SK-N-SH (cell line): ENCODE measurements at regions not wholly inside any gene's neighbourhood (a gene's known extent, or its start where the extent isn't known, plus 50 kb on each side); places are given as distances from the start of the nearest gene placed in this dataset.

Experiments used
- CTCF ChIA-PET: fragments of 300-600, 350-600 bp; formaldehyde crosslinking; extraction: SDS; loops from one replicate; lab custom pipeline; 2021; lab: Yijun Ruan, JAX
- POLR2A ChIA-PET: fragments of 350-600 bp; sonication (Branson Sonifier 250); formaldehyde crosslinking; extraction: SDS; loops from one replicate; lab custom pipeline; 2020; ENCODE audit warnings: antibody characterized with exemption, inconsistent platforms; lab: Yijun Ruan, JAX
- DNase-seq: peaks from one replicate; pipeline ENCODE4 v3.0.0; 2012
- H2AFZ ChIP-seq: fragments of 200-600 bp; sonication (generic); 2 replicates; pipeline ENCODE4 v1.8.1; 2016; ENCODE audit warnings: antibody characterized with exemption, mild to moderate bottlenecking, low read depth
- H3F3A ChIP-seq: fragments of 200-600 bp; sonication (generic); replicated peaks from 2 replicates; pipeline ENCODE3; 2016; ENCODE audit warnings: antibody characterized with exemption, mild to moderate bottlenecking; ENCODE audit not compliant: insufficient read depth
- H3K27ac ChIP-seq, 2 experiments: fragments of 200-500 bp in 1 of 2; fragments of 200-600 bp in 1 of 2; sonication (Bioruptor generic) in 1 of 2; sonication (generic), shearing (Covaris generic) in 1 of 2; 2 replicates each; pipeline versions ENCODE4 v1.5.1 to v1.6.1; 2014 to 2016; ENCODE audit warnings: low read depth in 2 of 2, inconsistent platforms in 1 of 2, low read length in 1 of 2, mild to moderate bottlenecking in 1 of 2, mixed read lengths in 1 of 2
- H3K27me3 ChIP-seq: fragments of 200-600 bp; sonication (generic), shearing (Covaris generic); 2 replicates; pipeline ENCODE4 v1.6.1; 2016; ENCODE audit warnings: mixed run types; ENCODE audit not compliant: insufficient read depth
- H3K36me3 ChIP-seq, 2 experiments: fragments of 200-500 bp in 1 of 2; fragments of 200-600 bp in 1 of 2; sonication (Bioruptor generic) in 1 of 2; sonication (generic) in 1 of 2; replicated peaks in 1 of 2; 2 replicates each; pipeline versions ENCODE3 to v1.5.1; 2014 to 2016; ENCODE audit warnings: low read length in 1 of 2, mild to moderate bottlenecking in 1 of 2; ENCODE audit not compliant: insufficient read depth in 2 of 2, control insufficient read depth in 1 of 2
- H3K4me1 ChIP-seq, 2 experiments: fragments of 200-500 bp in 1 of 2; fragments of 200-600 bp in 1 of 2; sonication (Bioruptor generic) in 1 of 2; sonication (generic), shearing (Covaris generic) in 1 of 2; 2 replicates each; pipeline versions ENCODE4 v1.5.1 to v1.6.1; 2014 to 2016; ENCODE audit warnings: low read depth in 1 of 2, low read length in 1 of 2, mixed run types in 1 of 2; ENCODE audit not compliant: insufficient read depth in 2 of 2, control insufficient read depth in 1 of 2
- H3K4me2 ChIP-seq: fragments of 200-600 bp; sonication (generic), shearing (Covaris generic); 2 replicates; pipeline ENCODE4 v1.6.1; 2017; ENCODE audit warnings: mixed run types
- H3K4me3 ChIP-seq, 2 experiments: fragments of 200-500 bp in 1 of 2; fragments of 200-600 bp in 1 of 2; sonication (Bioruptor generic) in 1 of 2; sonication (generic), shearing (Covaris generic) in 1 of 2; 2 replicates each; pipeline versions ENCODE4 v1.5.1 to v1.8.1; 2014 to 2016; ENCODE audit warnings: low read depth in 2 of 2, inconsistent platforms in 1 of 2, low read length in 1 of 2, mild to moderate bottlenecking in 1 of 2, mixed read lengths in 1 of 2, moderate library complexity in 1 of 2
- H3K79me2 ChIP-seq: fragments of 200-600 bp; sonication (generic); 2 replicates; pipeline ENCODE4 v1.8.1; 2017; ENCODE audit warnings: mild to moderate bottlenecking; ENCODE audit not compliant: insufficient read depth
- H3K9ac ChIP-seq: fragments of 200-600 bp; sonication (generic); 2 replicates; pipeline ENCODE4 v1.6.1; 2017; ENCODE audit warnings: mixed run types
- H3K9me2 ChIP-seq: fragments of 200-600 bp; sonication (generic); 2 replicates; pipeline ENCODE4 v1.6.1; 2017; ENCODE audit warnings: mixed run types
- H3K9me3 ChIP-seq: fragments of 200-600 bp; sonication (generic); 2 replicates; pipeline ENCODE4 v1.6.1; 2017; ENCODE audit warnings: mixed run types, mild to moderate bottlenecking, moderate library complexity
- H4K20me1 ChIP-seq: fragments of 200-600 bp; sonication (generic); 2 replicates; pipeline ENCODE4 v1.6.1; 2017; ENCODE audit warnings: mild to moderate bottlenecking, mixed run types; ENCODE audit not compliant: insufficient read depth
- CHD2 ChIP-seq: fragments of 150-350 bp; IDR thresholded peaks from 2 replicates; pipeline ENCODE4 v1.6.1; 2018; ENCODE audit warnings: low read length; ENCODE audit not compliant: partially characterized antibody
- CTCF ChIP-seq: fragments of 200-600 bp; sonication (generic); IDR thresholded peaks from 2 replicates; pipeline ENCODE4 v1.6.1; 2017; ENCODE audit warnings: antibody characterized with exemption, mild to moderate bottlenecking, moderate library complexity
- ELF1 ChIP-seq: IDR thresholded peaks from 2 replicates; pipeline ENCODE4 v1.4.0; 2012
- FOSL2 ChIP-seq: IDR thresholded peaks from 2 replicates; pipeline ENCODE4 v1.4.0; 2012; ENCODE audit warnings: low read depth, mild to moderate bottlenecking, moderate library complexity, borderline replicate concordance
- FOXM1 ChIP-seq: IDR thresholded peaks from 2 replicates; pipeline ENCODE4 v1.4.0; 2012; ENCODE audit warnings: low read depth, mild to moderate bottlenecking
- GATA2 ChIP-seq: sonication (generic); formaldehyde crosslinking; IDR thresholded peaks from 2 replicates; pipeline ENCODE4 v1.5.0; 2020; ENCODE audit warnings: mild to moderate bottlenecking, missing genetic modification reagents
- NFIC ChIP-seq: IDR thresholded peaks from 2 replicates; pipeline ENCODE4 v1.4.0; 2012; ENCODE audit warnings: borderline replicate concordance
- RAD21 ChIP-seq: IDR thresholded peaks from 2 replicates; pipeline ENCODE4 v1.6.1; 2012; ENCODE audit warnings: mild to moderate bottlenecking, low read length
- RCOR1 ChIP-seq: fragments of 150-350 bp; IDR thresholded peaks from 2 replicates; pipeline ENCODE4 v1.6.1; 2017; ENCODE audit warnings: antibody characterized with exemption, low read length
- RFX5 ChIP-seq: IDR thresholded peaks from 2 replicates; pipeline ENCODE4 v1.6.1; 2012; ENCODE audit warnings: mild to moderate bottlenecking, improper control_type of control experiment, low read length
- RXRA ChIP-seq: IDR thresholded peaks from 2 replicates; pipeline ENCODE4 v1.4.0; 2012; ENCODE audit warnings: low read depth, mild to moderate bottlenecking, borderline replicate concordance
- TAF1 ChIP-seq: IDR thresholded peaks from 2 replicates; pipeline ENCODE4 v1.6.1; 2012; ENCODE audit warnings: low read depth, mild to moderate bottlenecking, low read length, moderate library complexity, borderline replicate concordance
- TCF12 ChIP-seq: IDR thresholded peaks from 2 replicates; pipeline ENCODE4 v1.4.0; 2012
- WGBS: methylation state at CpG from one replicate; pipeline ENCODE4 v1.1.6; 2017; ENCODE audit warnings: low lambda C conversion rate; 5-methylcytosine and 5-hydroxymethylcytosine counted together
- TF ChIP-seq, protein P1 (sequence below): fragments of 150-350 bp; IDR thresholded peaks from 2 replicates; pipeline ENCODE4 v1.6.1; 2016; ENCODE audit warnings: mild to moderate bottlenecking, low read depth, low read length
- TF ChIP-seq, protein P2 (sequence below): IDR thresholded peaks from 2 replicates; pipeline ENCODE4 v1.4.0; 2012; ENCODE audit warnings: low read depth

GRCh38 chr4:59249110-59249509 lies 1951.0 kb upstream of the ADGRL3 start:
- TF ChIP-seq RAD21 = no peak
- TF ChIP-seq NFIC = no peak
- TF ChIP-seq, protein P1, sequence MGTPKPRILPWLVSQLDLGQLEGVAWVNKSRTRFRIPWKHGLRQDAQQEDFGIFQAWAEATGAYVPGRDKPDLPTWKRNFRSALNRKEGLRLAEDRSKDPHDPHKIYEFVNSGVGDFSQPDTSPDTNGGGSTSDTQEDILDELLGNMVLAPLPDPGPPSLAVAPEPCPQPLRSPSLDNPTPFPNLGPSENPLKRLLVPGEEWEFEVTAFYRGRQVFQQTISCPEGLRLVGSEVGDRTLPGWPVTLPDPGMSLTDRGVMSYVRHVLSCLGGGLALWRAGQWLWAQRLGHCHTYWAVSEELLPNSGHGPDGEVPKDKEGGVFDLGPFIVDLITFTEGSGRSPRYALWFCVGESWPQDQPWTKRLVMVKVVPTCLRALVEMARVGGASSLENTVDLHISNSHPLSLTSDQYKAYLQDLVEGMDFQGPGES = no peak
- TF ChIP-seq ELF1 = no peak
- no peak for TF ChIP-seq TAF1
- TF ChIP-seq GATA2 (CRISPR knock-in tag) = no peak
- no peak for TF ChIP-seq CHD2
- no peak for TF ChIP-seq RFX5
- no peak for TF ChIP-seq FOXM1
- TF ChIP-seq RCOR1 = no peak
- TF ChIP-seq, protein P2, sequence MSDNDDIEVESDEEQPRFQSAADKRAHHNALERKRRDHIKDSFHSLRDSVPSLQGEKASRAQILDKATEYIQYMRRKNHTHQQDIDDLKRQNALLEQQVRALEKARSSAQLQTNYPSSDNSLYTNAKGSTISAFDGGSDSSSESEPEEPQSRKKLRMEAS = no peak
- TF ChIP-seq FOSL2 = no peak
- TF ChIP-seq CTCF = no peak
- no peak for TF ChIP-seq TCF12
- Histone ChIP-seq H3K9me2 (no peaks in the 10 kb centered on the region), H3K9ac (no peak overlapping the region), H3K36me3 (no peaks in the 10 kb centered on the region), H3F3A (no peaks in the 10 kb centered on the region), H3K27me3 (no peaks in the 10 kb centered on the region), H2AFZ (no peak overlapping the region), H3K27ac (no peak overlapping the region), H4K20me1 (no peaks in the 10 kb centered on the region), H3K9me3 (no peaks in the 10 kb centered on the region), H3K4me1 (no peaks in the 10 kb centered on the region), H3K4me2 (no peak overlapping the region), H3K79me2 (no peaks in the 10 kb centered on the region), H3K4me3 (no peak overlapping the region)
- CTCF ChIA-PET = interaction anchor here (1.3 to 1.6 kb wide), 2 partner anchors 9 to 12 kb away, joined by 3 to 7 read pairs; no protein-coding TSS in a partner anchor
- 36% methylated on average over 2 of the region's 2 CpGs for WGBS
- POLR2A ChIA-PET = no interaction called here
- DNase-seq = no peak

DNA sequence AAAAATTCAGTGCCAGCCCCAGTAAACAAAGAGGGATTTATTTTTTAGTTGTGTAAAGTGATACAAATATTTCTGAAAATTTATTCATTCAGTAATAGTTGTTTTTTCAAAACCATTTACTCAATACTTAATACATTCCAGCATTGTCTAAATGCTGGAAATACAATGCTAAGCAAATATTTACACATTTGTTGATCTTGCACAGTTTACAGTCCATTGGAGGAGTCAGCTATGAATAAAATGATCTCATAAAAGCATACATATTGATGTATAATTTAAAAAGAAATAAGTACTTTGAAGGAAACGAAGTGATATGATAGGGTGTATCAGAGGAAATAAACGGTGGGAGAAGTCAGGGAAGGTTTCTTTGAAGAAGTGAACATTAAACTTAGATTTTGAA lies 1942.1 kb upstream of the ADGRL3 start:
- Histone ChIP-seq H3F3A (no peaks in the 10 kb centered on the region), H2AFZ (no peak overlapping the region), H3K79me2 (no peaks in the 10 kb centered on the region), H3K36me3 (no peaks in the 10 kb centered on the region), H4K20me1 (no peaks in the 10 kb centered on the region), H3K4me1 (no peaks in the 10 kb centered on the region), H3K9ac (no peak overlapping the region), H3K9me3 (no peaks in the 10 kb centered on the region), H3K4me2 (no peak overlapping the region), H3K27ac (no peak overlapping the region), H3K27me3 (no peaks in the 10 kb centered on the region), H3K4me3 (no peak overlapping the region), H3K9me2 (no peaks in the 10 kb centered on the region)
- ChIA-PET POLR2A (no interaction called here), CTCF (no interaction called here)
- WGBS = 13% methylated on average over 2 of the region's 2 CpGs
- TF ChIP-seq TCF12 (no peak), RXRA (no peak)
- no peak for DNase-seq
